Activated CD4-positive, alpha-beta T cell treated with anti-CD3 and anti-CD28 coated beads, Interleukin-2, Interleukin-4, amounts not matched to agents 100 ng/mL and 50 ng/mL, durations not matched to agents 16 hours and 8 hours (primary cell): ENCODE measurements at regions not wholly inside any gene's neighbourhood (a gene's known extent, or its start where the extent isn't known, plus 50 kb on each side); places are given as distances from the start of the nearest gene placed in this dataset.

Experiments
- DNase-seq: peaks from one replicate; pipeline ENCODE4 v3.0.0-alpha.2; 2020; ENCODE audit warnings: low spot score

DNA sequence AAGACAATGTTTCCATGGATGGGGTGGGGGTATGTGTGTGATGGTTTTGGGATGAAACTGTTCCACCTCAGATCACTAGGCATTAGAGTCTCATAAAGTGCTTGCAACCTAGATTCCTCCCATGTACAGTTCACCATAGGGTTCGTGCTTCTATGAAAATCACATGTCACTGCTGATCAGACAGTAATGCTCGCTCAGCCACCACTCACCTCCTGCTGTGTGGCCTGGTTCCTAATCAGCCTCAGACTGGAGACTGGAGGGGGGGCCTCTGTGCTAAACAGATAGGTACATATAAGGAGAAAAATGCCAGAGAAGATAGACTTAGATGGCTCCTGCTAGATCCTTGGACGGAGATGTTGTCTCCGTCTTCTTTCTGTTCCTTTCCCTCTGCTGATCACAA is 1296.9 kb upstream of the SEL1L start:
- DNase-seq: no peak

DNA sequence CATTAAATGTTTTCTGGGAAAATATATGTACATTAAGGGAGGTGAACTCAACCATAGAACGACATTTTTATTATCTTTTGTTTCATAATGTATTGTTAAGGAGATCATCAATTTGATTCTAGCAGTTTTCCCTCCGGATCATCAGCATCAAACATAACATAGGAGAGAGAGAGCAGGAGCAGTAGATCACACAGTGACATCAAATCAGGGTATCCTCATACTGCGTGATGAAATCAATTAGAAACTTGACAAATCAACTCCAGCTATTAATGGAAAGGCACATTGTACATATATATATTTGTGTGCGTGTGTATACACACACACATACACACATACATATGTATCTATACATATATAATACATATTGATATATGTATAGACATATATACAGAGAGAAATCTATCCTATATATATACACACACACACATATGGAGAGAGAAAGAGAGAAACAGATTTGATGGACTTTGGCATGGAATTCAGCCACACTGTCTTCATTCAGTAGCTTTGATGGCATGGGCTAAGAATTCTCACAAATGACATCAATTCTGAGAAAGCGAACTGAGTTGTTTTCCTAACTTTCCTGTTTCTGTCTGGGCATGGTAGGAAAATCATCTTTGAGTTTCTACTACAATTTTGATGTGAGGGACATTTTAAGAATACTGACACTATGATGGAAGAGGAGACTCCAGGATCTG is 1302.8 kb upstream of the SEL1L start:
- DNase-seq: no peak

DNA sequence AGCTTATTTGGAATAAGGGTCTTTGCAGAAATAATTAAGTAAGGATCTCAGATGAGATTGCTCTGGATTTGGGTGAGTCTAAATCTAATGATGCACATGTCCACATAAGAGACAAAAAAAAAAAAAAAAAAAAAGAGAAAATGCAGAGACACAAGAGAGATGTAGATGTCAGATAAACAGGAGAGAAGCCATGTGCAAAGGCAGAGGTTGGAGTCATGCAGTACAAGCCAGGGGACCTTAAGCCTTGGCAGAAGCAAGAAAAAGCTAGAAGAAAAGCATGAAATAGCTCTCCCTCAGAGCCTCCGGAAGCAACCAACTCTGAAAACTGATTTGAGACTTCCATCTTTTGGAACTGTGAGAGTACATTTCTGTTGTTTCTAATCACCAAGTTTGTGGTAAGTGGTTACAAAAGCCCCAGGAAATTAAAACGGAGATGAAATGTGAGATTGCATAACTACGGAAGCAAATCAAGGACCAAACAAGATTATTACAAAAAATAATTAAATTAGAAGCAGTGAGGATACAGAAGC is 1304.0 kb upstream of the SEL1L start:
- no peak for DNase-seq

DNA sequence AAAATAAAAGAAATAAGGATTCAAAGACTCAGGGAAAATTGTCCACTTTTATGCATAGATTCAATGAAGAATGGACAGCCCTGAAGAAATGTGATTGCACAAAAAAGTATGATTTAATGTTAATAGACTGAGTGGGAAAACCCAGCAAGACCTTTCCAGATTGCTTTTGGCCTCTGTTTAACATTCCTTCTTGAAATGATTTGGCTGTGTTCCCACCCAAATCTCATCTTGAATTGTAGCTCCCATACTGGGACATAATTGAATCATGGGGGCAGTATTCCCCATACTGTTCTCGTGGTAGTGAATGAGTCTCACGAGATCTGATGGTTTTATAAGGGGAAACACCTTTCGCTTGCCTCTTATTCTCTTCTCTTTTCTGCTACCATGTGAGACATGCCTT is 1316.9 kb upstream of the SEL1L start:
- DNase-seq: no peak

DNA sequence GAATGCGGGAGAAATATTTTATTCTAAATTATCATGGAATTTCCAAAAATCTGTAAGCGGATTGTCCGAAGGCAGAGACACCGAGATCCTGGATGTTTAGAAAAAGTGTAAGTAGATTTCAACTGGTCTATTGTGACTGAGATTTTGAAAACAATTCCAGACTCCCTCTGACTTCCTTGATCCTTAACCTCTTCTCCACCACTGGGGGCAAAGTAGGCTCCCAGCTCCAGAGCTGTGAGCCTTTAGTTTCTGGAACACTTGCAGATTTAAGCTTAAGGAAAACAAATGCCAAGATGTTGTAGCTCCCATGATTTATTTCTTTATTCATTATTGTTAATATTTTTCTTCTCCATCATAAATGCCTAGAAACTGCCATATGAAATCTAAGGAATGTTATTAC is 1320.5 kb upstream of the SEL1L start:
- no peak for DNase-seq

DNA sequence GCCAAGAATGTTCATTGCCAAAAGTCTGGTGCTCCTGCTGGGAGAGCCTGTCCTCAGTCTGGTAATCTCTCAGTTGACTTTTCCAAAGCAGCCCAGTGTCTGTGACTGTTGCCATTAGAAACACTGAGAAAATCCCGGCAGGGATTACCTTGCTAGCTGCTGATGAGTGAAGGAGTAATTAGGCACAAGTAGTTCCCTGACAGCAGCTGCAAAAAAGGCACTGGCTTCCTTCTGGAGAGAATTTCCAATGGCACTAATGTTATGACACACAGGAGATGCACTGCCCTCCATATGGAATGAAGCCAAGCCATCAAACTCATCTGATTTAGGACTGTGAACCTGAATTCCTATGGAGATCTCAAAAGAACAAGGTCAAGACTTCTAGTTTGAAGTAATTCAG is 1321.2 kb upstream of the SEL1L start:
- no peak for DNase-seq

DNA sequence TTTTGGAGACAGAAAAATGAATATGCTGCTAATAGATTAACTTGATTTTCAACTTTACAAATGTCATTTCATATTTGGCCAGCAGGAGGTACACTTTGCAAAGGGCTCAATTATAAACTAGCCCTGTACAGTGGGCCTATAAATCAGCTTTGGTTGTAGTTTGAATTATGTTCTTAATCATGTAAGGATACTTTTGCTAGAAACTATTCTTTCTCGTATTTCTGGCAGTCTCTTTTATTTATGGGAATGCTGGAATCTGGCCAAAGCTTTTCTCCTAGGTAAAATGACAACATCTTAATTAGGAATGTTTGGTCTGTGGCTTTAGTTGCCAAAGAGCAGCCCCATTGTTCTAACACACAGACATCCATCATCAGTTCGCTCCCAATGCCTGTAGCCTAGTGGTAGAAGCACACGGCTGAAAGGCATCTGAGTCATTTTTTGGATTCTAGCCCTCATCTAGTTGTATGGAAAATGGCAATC is 1322.3 kb upstream of the SEL1L start:
- DNase-seq: no peak

DNA sequence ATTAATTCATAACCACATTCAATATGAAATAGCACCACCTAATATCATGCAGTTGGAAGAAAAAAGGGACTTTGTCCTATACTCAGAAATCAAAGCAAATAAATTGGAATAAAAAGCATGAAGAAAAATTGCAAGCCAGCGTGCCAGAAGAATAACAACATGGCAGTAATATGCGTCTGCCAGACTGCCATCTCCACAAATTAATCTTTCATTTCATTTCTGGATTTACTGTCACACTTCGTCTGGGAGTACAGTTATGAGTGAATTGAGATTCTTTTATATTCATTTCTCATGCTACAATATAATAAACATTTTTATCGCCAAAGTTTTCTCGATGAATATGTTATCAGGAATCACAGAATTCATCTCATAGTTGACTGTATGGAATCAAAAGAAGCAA is 1327.7 kb upstream of the SEL1L start:
- DNase-seq: no peak

DNA sequence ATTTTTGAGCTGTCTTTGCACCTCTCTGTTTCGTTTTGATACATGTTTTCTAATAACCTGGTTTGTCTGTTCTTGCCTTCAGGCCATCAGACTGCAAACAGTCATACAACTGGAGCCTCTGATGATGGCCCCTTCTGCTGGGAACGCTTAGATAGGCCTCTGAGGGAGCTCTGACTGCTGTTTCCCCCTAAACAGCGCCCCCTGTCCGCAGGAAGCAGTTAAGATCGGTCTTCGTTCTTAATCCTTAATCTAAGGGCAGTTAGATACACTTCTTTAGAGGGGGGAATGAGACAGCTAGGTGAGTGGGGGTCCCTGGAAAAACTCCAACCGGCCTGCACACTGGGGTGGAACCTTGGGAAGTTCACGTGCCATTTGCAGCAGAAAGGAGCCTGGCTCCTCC is 1338.8 kb upstream of the SEL1L start:
- DNase-seq: no peak

DNA sequence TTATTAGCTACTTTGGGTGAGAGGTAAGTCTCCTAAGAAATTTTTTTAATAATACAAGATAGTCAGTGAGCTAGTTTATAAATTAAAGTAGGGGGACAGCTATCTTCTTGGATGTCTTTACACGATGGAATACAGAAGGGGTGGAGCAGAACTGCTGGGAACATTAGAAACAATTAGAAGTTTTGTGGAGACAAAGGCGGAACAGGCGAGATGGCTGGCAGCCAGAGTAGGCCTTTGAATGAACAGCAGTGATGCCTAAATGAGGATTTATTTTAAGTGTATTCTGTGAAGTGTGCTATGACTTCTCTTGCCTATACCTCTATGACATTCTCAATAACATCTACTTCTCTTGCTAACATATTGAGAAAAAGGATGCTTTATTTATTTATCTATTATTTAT is 1345.3 kb upstream of the SEL1L start:
- DNase-seq: no peak

DNA sequence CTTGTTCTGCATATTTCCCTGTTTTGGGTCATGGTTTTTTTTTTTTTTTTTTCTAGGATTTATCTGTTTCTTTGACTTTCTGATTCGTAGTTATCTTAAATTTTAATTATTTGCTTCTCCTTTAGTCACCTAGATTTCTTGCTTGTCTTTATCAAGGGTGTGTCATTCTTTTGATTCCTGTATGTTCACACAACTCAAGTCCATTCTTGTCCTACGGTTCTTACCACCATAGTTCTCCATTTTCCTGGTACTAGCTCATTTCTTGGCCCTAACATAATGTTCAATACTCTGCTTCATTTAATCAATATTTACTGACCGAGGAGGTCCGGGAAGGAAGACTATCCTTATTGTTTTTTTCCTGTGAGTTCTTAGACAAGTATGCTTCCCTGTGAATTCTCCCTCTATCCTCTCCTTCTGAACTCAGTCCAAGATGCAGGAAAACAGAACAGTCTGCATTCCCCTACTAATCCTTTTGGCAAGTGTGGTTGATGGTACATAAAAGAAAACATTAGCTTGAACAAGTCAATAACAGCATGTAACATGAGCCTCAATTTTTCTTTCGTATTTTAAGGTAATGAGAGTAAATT is 1346.4 kb upstream of the SEL1L start:
- no peak for DNase-seq

DNA sequence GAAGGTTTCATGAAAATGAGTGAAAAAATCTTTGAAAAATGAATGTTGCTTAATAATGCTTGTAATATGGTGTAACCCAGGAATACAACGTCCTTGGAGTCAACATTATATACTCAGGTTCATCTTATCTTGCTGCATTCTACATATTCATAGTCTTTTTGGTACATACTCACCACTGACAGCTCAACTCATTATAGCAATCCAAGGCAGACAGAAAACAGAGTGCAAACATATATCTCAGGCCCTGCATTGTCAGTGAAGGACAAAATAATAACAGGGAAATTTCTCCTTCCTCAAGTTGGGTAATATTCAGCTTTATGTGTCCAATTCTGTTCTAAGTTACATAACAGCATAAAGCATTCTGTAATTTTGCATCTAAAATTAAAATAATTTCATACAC is 1353.0 kb upstream of the SEL1L start:
- no peak for DNase-seq

DNA sequence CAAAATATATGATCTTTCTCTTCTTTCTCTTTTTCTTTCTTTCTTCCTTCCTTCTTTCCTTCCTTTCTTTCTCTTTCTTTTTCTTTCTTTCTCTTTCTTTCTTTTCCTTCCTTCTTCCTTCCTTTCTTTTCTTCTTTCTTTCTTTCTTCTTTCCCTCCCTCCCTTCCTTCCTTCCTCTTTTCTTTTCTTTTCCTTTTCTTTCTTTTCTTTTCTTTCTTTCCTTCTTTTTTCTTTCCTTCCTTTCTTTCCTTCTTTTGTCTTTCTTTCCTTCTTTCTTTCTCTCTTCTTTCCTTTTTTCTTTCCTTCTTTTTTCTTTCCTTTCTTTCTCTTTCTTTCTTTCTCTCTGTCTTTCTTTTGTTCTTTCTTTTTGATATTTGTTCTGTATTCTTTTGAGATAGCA is 1356.0 kb upstream of the SEL1L start:
- no peak for DNase-seq

DNA sequence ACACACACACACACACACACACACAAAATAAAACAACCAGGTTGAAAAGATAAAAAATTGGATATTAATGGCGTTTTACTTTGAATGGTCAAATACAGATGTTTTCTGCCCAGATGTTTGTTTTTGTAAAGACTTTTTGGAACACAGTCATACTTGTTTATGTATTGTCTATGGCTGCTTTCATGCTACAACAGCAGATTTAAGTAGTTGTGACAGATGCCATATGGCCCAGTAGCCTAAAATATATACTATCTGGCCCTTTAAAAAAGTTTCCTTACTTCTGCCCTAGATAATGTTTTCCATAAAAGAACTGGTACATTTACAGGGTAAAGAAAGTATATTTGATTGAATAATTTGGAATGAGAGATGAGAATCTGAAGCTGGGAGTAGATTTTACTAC is 1362.8 kb upstream of the SEL1L start:
- no peak for DNase-seq

DNA sequence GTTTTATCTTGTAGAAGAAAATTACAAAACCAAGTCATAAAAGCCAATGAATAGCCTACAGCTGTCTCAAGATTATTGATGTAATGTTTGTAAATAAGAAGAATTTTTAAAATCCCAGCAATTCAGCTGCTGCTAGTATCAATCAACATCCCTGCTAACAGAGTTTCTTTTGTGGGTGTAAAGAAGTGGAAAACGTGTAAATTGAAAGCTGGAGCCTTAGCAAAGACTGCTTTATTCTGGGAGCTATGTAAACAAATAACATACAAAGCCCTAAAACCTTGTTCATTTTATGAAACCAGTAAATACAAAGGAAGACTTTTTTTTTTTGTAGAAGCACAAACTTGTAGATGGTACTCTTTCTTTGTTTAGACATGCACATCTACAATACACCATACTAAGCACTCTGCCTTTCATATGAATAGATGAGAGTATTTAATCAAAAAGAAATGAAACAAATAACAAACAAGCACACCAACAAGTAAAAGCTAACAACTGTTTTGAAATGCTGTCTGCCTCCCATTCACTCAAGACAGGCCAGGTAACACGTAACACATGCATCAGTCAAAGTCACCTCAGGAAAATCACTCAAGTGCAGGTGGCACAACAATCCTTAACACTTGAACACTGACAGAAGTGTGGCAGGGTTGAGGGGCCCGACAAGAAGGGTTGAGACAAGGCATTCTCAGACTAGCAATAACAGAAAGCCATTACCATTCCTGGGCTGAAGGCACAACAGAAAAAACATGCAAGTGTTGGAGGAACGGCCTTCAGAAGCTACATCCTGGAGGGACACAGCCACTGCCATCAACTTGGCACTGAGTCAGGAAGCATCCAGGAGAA is 1364.0 kb upstream of the SEL1L start:
- DNase-seq: no peak

DNA sequence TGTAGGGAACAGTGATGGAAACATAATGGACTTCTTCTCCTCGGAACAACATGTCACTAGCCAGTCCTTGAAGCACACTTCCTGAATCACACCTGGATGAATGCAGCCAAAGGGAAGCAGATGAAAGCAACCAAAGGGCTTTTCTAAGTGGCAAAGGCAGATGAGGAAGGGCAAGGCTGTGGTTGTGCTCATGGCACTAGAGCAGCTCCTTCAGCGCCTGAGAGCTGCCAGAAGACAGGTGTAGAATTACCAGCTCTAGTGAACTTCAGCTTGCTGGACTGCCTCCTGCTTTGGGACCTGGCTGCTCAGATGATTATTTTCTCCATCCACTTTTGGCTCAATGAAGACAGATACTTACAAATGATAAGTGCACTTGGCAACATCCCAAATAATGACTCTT is 1372.1 kb upstream of the SEL1L start:
- DNase-seq: no peak

DNA sequence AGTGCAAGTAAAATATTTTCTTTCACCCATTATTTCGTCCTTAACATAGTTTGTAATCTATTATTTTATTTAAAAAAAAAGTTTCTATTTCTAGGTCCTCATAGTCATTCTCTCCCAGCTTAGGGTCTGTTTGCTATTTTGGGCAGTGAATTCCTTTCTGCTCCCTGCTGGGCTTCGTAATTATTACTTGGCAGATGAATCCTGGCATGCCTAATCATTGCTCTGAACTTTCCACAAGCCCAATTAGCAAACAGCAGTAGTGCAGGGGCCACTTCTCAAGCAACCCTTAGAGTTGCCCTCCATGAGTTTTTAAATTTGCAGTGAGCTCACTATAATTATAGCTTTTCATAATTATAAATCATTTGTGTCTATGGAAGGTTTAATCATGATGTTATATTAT is 1378.3 kb upstream of the SEL1L start:
- no peak for DNase-seq

DNA sequence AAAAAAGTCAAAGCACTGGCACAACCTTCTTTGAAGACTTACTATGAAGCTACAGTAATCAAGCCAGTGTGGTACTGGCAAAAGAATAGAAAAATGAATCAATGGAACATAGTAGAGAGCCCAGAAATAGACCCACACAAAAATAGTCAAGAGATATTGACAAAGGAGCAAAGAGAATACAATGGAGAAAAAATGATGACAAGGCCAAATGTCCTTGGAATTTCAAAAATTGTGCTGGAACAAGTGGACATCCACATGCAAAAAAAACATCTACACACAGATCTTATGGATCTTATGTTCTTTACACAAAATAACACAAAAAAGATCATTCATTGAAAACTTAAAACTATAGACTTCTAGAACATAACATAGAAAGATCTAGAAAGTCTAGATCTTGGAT is 1379.7 kb upstream of the SEL1L start:
- DNase-seq: no peak

DNA sequence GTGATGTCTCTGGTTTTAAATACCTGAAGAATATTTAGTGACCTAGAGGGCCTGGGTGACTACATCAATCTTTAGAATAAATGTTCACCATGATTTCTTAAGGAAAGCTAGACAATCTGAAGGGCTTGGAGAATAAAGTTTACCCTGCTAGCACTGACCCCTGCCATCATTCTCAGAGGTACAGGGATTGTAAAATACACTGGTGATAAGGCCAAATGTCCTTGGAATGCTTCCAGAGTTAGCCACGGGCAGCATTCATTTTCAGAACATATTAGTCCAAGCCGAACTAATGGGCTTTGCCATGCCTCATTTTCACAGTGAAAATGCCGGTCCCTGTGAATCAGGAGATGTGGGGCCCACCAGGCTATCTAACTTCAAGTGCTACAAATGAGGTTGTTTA is 1381.7 kb upstream of the SEL1L start:
- DNase-seq: no peak

DNA sequence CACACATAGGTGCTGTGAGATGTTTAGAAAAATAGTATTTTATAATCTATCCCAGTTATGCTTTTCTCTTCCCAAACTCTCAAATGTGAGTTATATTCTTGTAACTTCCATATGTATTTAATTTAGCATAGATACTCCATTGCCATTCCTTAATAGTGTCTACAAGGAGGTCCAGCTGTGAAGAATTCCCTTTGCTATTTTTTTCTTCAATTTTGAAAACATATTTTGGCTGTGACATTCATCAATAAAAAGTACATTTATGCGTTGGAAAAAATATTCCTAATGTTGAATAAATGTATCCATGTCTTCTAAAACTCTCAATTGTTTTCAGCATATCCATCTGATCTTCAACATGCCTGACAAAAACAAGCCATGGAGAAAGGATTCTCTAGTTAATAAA is 1402.0 kb upstream of the SEL1L start:
- DNase-seq: no peak

DNA sequence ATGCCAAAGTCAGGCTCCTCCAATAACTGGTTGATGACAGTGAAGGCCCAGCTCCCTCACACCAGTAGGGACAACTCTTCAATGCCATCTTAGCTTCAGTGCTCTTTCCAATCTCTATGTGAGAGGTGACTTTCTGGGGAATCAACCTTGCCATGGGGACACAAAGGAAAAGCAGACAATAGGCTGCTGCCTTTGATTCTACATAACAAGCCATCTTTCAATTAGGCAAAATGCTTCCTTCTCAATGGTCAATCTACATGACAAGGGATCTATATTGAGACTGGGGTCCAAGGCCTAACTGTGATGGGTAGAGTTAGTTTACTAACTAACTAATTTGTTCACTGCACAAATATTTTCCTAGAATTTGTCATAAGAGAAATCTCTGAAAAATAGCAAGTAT is 1417.5 kb upstream of the SEL1L start:
- DNase-seq: no peak

DNA sequence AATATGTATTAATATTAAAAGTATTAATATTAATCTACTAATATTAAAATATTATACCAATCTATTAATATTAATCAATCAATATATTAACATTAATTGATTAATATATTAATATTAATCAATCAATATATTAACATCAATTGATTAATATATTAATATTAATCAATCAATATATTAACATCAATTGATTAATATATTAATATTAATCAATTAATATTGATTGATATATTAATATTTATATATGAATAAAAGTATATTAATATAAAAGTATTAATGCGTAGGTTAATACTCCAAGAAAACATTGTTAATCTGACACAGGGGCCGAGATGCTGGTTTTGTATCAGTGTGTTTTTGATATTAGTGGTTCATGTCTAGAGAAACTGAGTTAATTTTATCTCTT is 1430.1 kb upstream of the SEL1L start:
- DNase-seq: no peak

DNA sequence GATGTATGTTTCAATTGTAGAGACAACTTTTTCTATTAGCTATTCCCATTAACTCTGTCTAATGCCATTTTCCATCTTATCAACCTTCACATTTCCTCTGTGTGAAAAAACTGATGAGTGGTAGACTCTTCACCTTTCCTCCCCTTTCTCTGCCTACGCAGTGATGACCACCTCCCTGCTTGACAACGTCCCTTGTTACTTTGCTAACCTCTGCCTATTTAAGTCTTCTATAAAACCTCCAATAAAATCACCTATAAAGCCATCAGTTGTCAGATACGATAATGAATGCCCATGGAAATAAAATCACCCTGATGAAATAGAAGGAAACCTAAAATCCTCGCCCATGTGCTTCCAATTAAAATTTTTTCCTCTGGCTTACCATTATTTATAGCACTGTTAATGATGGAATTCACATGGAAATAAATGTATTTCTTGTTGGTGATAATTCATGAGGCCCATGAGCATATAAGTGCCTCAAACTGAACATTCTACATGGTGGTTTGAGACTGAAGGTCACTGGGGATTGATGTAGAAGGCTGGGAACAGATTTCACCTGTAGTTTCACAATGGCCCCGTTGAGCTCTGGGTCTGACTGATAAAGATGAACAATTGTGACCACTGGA is 1454.0 kb upstream of the SEL1L start:
- DNase-seq: no peak
